GM04504 (cell line): ENCODE measurements at regions not wholly inside any gene's neighbourhood (a gene's known extent, or its start where the extent isn't known, plus 50 kb on each side); places are given as distances from the start of the nearest gene placed in this dataset.
"Not testable (repeated sequence)": the region's sequence is repeated elsewhere in the genome, so short reads cannot be mapped to it uniquely, and the experiment has no call there.

ENCODE experiments used
- DNase-seq: peaks from one replicate; pipeline ENCODE4 v3.0.0-alpha.2; 2012; ENCODE audit warnings: low read depth

- no peak for DNase-seq
These were observed 397.2 kb downstream of the SLITRK1 start for GRCh38 chr13:83485101-83485500.

GRCh38 chr13:83471011-83471410 is 411.3 kb downstream of the SLITRK1 start:
- no peak for DNase-seq

- DNase-seq = no peak
These were observed 412.0 kb downstream of the SLITRK1 start for GRCh38 chr13:83470133-83470797.

GRCh38 chr13:83453723-83454122 is 428.6 kb downstream of the SLITRK1 start:
- no peak for DNase-seq

- DNase-seq = no peak
These were observed 429.0 kb downstream of the SLITRK1 start for GRCh38 chr13:83453300-83453699.

GRCh38 chr13:83452292-83452950 is 429.9 kb downstream of the SLITRK1 start:
- DNase-seq = no peak

- no peak for DNase-seq
These were observed 431.7 kb downstream of the SLITRK1 start for GRCh38 chr13:83450591-83450990.

GRCh38 chr13:83449668-83450395 is 432.4 kb downstream of the SLITRK1 start:
- DNase-seq = peak; percentile 3

- DNase-seq = no peak
These were observed 441.8 kb downstream of the SLITRK1 start for GRCh38 chr13:83440465-83440864.

- not testable (repeated sequence) for DNase-seq
These were observed 442.8 kb downstream of the SLITRK1 start for GRCh38 chr13:83439464-83439863.

- no peak for DNase-seq
These were observed 458.4 kb downstream of the SLITRK1 start for GRCh38 chr13:83423861-83424260.

- DNase-seq = no peak
These were observed 458.9 kb downstream of the SLITRK1 start for GRCh38 chr13:83423381-83423780.

GRCh38 chr13:83414393-83414792 is 467.9 kb downstream of the SLITRK1 start:
- no peak for DNase-seq

- DNase-seq = no peak
These were observed 495.7 kb downstream of the SLITRK1 start for GRCh38 chr13:83386609-83387008.

GRCh38 chr13:83378908-83379307 is 503.4 kb downstream of the SLITRK1 start:
- no peak for DNase-seq

GRCh38 chr13:83377491-83377890 is 504.8 kb downstream of the SLITRK1 start:
- no peak for DNase-seq

- DNase-seq = no peak
These were observed 509.5 kb downstream of the SLITRK1 start for GRCh38 chr13:83372786-83373185.

GRCh38 chr13:83365723-83366122 is 516.6 kb downstream of the SLITRK1 start:
- no peak for DNase-seq

GRCh38 chr13:83355041-83355440 is 527.2 kb downstream of the SLITRK1 start:
- no peak for DNase-seq

GRCh38 chr13:83352391-83352790 is 529.9 kb downstream of the SLITRK1 start:
- DNase-seq = no peak

GRCh38 chr13:83350569-83350968 is 531.7 kb downstream of the SLITRK1 start:
- DNase-seq = no peak

GRCh38 chr13:83344518-83344917 is 537.8 kb downstream of the SLITRK1 start:
- DNase-seq = no peak

GRCh38 chr13:83340170-83340569 is 542.1 kb downstream of the SLITRK1 start:
- no peak for DNase-seq
